ENCODE measurements at regions not wholly inside any gene's neighbourhood (a gene's known extent, or its start where the extent isn't known, plus 50 kb on each side); places are given as distances from the start of the nearest gene placed in this dataset.

DNA sequence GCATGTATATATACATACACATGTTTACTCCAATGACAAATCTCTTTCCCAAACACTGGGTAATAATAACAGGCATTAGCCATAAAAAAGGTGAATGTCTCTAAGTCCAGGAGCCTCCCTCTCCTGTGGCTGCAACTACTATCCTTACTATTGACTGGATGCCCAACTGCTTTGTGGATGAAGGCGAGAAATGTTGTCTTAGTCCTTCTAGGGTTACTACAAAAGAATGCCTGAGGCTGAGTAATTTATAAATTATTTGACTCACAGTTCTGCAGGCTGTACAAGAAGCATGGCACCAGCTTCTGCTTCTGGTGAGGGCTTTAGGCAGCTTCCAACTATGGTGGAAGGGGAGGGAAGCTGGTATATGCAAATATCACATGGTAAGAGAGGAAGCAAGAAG is 366.0 kb upstream of the DDHD1 start:
- Histone ChIP-seq H3K4me2 (ENCODE audit: low read length, poor library complexity, severe bottlenecking) (no peak overlapping the region), H3K27ac (ENCODE audit: low read length, poor library complexity, severe bottlenecking) (no peak overlapping the region), H4K8ac (ENCODE audit: low read length) (no peak overlapping the region), H3K79me1 (replicated peaks; ENCODE audit: low read length, poor library complexity, severe bottlenecking) (no peaks in the 10 kb centered on the region), H3K18ac (ENCODE audit: low read depth in 1 of 2, low read length in 2 of 2) (no peak overlapping the region), H2AFZ (ENCODE audit: low read depth, low read length) (no peak overlapping the region), H3K4me3 (ENCODE audit: insufficient read depth in 1 of 2, low read depth in 1 of 2, low read length in 2 of 2) (no peak overlapping the region), H2BK12ac (ENCODE audit: low read length in 2 of 2) (no peak overlapping the region), H2BK15ac (ENCODE audit: low read depth, poor library complexity, severe bottlenecking) (no peak overlapping the region), H4K91ac (ENCODE audit: low read length) (no peak overlapping the region), H2AK5ac (ENCODE audit: low read length, severe bottlenecking) (no peak overlapping the region), H3K23ac (ENCODE audit: low read length in 2 of 2) (no peak overlapping the region), H3K27me3 (ENCODE audit: control insufficient read depth in 1 of 2, insufficient read depth in 1 of 2, low read length in 2 of 2) (no peaks in the 10 kb centered on the region), H3K9ac (ENCODE audit: low read length) (no peak overlapping the region), H2BK120ac (ENCODE audit: low read depth, low read length) (no peak overlapping the region), H3K4me1 (ENCODE audit: control insufficient read depth, insufficient read depth, low read depth, low read length) (no peaks in the 10 kb centered on the region), H3K14ac (ENCODE audit: low read length in 2 of 2) (no peak overlapping the region), H3K9me3 (ENCODE audit: control insufficient read depth, low read length) (no peaks in the 10 kb centered on the region), H2BK5ac (ENCODE audit: low read depth, low read length, poor library complexity, severe bottlenecking) (no peak overlapping the region), H3K4ac (ENCODE audit: low read depth in 1 of 2, low read length in 2 of 2) (no peak overlapping the region), H3K36me3 (ENCODE audit: control insufficient read depth in 1 of 2, insufficient read depth in 2 of 2, low read depth in 1 of 2, low read length in 2 of 2) (no peaks in the 10 kb centered on the region)
- WGBS: 82% methylated on average over 1 of the region's 1 CpG
- DNase-seq: no peak

DNA sequence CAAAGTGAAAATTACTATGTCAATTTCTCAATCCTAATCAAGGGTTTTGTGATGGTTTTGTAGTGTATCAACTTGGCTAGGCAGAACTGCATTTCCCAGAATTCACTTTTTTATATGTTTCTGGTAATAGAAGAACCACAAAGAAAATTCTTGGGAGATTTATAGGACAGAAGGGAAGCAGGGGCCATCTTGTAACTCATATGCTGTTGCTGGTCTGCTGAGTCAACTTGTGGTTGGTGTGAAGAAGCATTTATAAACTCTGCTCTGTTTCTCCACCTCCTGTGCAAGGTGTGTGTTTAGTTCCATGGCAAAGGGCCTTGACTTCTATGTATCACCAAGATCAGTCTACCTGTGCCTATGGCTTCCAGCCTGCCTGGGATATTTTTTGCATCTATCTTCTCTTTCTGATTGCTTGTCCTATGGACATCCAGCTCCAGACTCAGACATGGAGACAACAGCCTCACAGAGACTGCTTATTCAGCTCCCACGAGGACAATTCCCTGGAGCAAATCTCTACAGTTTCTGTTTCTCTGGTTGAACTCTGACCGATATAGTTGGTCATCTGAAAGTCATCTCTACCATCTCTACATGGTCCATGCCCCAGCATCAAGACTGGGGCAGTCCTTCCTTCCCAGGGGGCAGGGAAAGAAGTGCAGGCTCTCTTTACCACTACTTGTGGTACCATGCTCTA is 364.3 kb upstream of the DDHD1 start:
- Histone ChIP-seq H3K79me1 (replicated peaks; ENCODE audit: low read length, poor library complexity, severe bottlenecking) (no peaks in the 10 kb centered on the region), H2BK12ac (ENCODE audit: low read length in 2 of 2) (peak overlapping the region in 1 of 2 experiments; percentile 47), H4K8ac (ENCODE audit: low read length) (no peak overlapping the region), H2AK5ac (ENCODE audit: low read length, severe bottlenecking) (no peak overlapping the region), H3K27ac (ENCODE audit: low read length, poor library complexity, severe bottlenecking) (no peak overlapping the region), H3K4me2 (ENCODE audit: low read length, poor library complexity, severe bottlenecking) (no peak overlapping the region), H3K4ac (ENCODE audit: low read depth in 1 of 2, low read length in 2 of 2) (no peak overlapping the region), H2BK15ac (ENCODE audit: low read depth, poor library complexity, severe bottlenecking) (no peak overlapping the region), H3K14ac (ENCODE audit: low read length in 2 of 2) (no peak overlapping the region), H3K18ac (ENCODE audit: low read depth in 1 of 2, low read length in 2 of 2) (no peak overlapping the region), H2BK5ac (ENCODE audit: low read depth, low read length, poor library complexity, severe bottlenecking) (no peak overlapping the region), H4K91ac (ENCODE audit: low read length) (no peak overlapping the region), H3K4me3 (ENCODE audit: insufficient read depth in 1 of 2, low read depth in 1 of 2, low read length in 2 of 2) (no peak overlapping the region), H3K9ac (ENCODE audit: low read length) (peak overlapping the region; percentile 51), H3K9me3 (ENCODE audit: control insufficient read depth, low read length) (no peaks in the 10 kb centered on the region), H3K23ac (ENCODE audit: low read length in 2 of 2) (no peak overlapping the region), H3K27me3 (ENCODE audit: control insufficient read depth in 1 of 2, insufficient read depth in 1 of 2, low read length in 2 of 2) (no peaks in the 10 kb centered on the region), H2BK120ac (ENCODE audit: low read depth, low read length) (no peak overlapping the region), H3K36me3 (ENCODE audit: control insufficient read depth in 1 of 2, insufficient read depth in 2 of 2, low read depth in 1 of 2, low read length in 2 of 2) (no peaks in the 10 kb centered on the region), H3K4me1 (ENCODE audit: control insufficient read depth, insufficient read depth, low read depth, low read length) (no peaks in the 10 kb centered on the region), H2AFZ (ENCODE audit: low read depth, low read length) (no peak overlapping the region)
- 90% methylated on average over 2 of the region's 2 CpGs for WGBS
- peak; percentile 43 for DNase-seq

DNA sequence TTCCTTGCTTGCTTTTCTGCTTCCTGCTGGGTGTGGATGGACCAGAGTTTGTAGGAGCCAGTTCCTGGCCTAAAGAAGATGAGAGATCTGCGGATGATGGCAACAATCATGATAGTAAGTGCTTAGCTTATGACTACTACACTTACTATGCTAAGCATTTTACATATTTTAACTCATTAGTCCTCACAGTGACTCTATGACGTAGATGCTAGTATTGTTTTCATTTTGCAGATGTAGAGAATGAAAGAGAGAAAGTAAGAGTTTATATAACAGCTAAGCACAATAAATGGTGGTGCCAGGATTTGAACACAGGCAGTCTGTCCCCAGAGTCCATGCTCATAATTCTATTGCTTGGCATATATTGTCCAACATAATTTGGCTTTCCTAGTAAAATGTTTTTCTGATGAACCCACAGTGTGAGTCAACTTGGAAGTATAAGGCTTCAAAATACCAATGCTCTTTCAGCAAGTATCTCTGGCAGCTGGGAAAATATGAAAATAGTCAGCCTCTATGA is 363.2 kb upstream of the DDHD1 start:
- WGBS: no CpG with 5 or more reads among the region's 2 CpGs

GRCh38 chr14:53515276-53515675 is 362.2 kb upstream of the DDHD1 start:
- Histone ChIP-seq H2BK5ac (ENCODE audit: low read depth, low read length, poor library complexity, severe bottlenecking) (no peak overlapping the region), H4K91ac (ENCODE audit: low read length) (no peak overlapping the region), H3K14ac (ENCODE audit: low read length in 2 of 2) (no peak overlapping the region), H3K27me3 (ENCODE audit: control insufficient read depth in 1 of 2, insufficient read depth in 1 of 2, low read length in 2 of 2) (no peaks in the 10 kb centered on the region), H3K9me3 (ENCODE audit: control insufficient read depth, low read length) (no peaks in the 10 kb centered on the region), H3K23ac (ENCODE audit: low read length in 2 of 2) (no peak overlapping the region), H3K4me1 (ENCODE audit: control insufficient read depth, insufficient read depth, low read depth, low read length) (no peaks in the 10 kb centered on the region), H3K4ac (ENCODE audit: low read depth in 1 of 2, low read length in 2 of 2) (no peak overlapping the region), H2BK12ac (ENCODE audit: low read length in 2 of 2) (no peak overlapping the region), H4K8ac (ENCODE audit: low read length) (no peak overlapping the region), H2BK15ac (ENCODE audit: low read depth, poor library complexity, severe bottlenecking) (no peak overlapping the region), H3K9ac (ENCODE audit: low read length) (peak overlapping the region; percentile 51), H2AK5ac (ENCODE audit: low read length, severe bottlenecking) (no peak overlapping the region), H3K4me3 (ENCODE audit: insufficient read depth in 1 of 2, low read depth in 1 of 2, low read length in 2 of 2) (no peak overlapping the region), H3K79me1 (replicated peaks; ENCODE audit: low read length, poor library complexity, severe bottlenecking) (no peaks in the 10 kb centered on the region), H3K4me2 (ENCODE audit: low read length, poor library complexity, severe bottlenecking) (no peak overlapping the region), H3K36me3 (ENCODE audit: control insufficient read depth in 1 of 2, insufficient read depth in 2 of 2, low read depth in 1 of 2, low read length in 2 of 2) (no peaks in the 10 kb centered on the region), H2BK120ac (ENCODE audit: low read depth, low read length) (peak overlapping the region; percentile 39), H3K18ac (ENCODE audit: low read depth in 1 of 2, low read length in 2 of 2) (no peak overlapping the region), H2AFZ (ENCODE audit: low read depth, low read length) (no peak overlapping the region), H3K27ac (ENCODE audit: low read length, poor library complexity, severe bottlenecking) (no peak overlapping the region)
- 92% methylated on average over 5 of the region's 5 CpGs for WGBS
- DNase-seq: peak; percentile 35

More for the DNA sequence above, 363.2 kb upstream of the DDHD1 start:
- H3K23ac ChIP-seq (ENCODE audit: low read length in 2 of 2): no peak overlapping the region
- H3K18ac ChIP-seq (ENCODE audit: low read depth in 1 of 2, low read length in 2 of 2): no peak overlapping the region
- peak overlapping the region in 1 of 2 experiments; percentile 7 for H3K4ac ChIP-seq (ENCODE audit: low read depth in 1 of 2, low read length in 2 of 2)
- no peak overlapping the region for H2BK5ac ChIP-seq (ENCODE audit: low read depth, low read length, poor library complexity, severe bottlenecking)
- H3K9me3 ChIP-seq (ENCODE audit: control insufficient read depth, low read length): no peaks in the 10 kb centered on the region
- no peak overlapping the region for H3K27ac ChIP-seq (ENCODE audit: low read length, poor library complexity, severe bottlenecking)
- no peak overlapping the region for H3K14ac ChIP-seq (ENCODE audit: low read length in 2 of 2)
- H3K36me3 ChIP-seq (ENCODE audit: control insufficient read depth in 1 of 2, insufficient read depth in 2 of 2, low read depth in 1 of 2, low read length in 2 of 2): no peaks in the 10 kb centered on the region
- H2BK15ac ChIP-seq (ENCODE audit: low read depth, poor library complexity, severe bottlenecking): no peak overlapping the region
- no peak overlapping the region for H2AFZ ChIP-seq (ENCODE audit: low read depth, low read length)
- H3K4me3 ChIP-seq (ENCODE audit: insufficient read depth in 1 of 2, low read depth in 1 of 2, low read length in 2 of 2): no peak overlapping the region
- H2BK120ac ChIP-seq (ENCODE audit: low read depth, low read length): no peak overlapping the region
- H2AK5ac ChIP-seq (ENCODE audit: low read length, severe bottlenecking): no peak overlapping the region
- peak; percentile 41 for DNase-seq
- no peak overlapping the region for H4K91ac ChIP-seq (ENCODE audit: low read length)
- H3K4me1 ChIP-seq (ENCODE audit: control insufficient read depth, insufficient read depth, low read depth, low read length): no peaks in the 10 kb centered on the region
- no peak overlapping the region for H3K4me2 ChIP-seq (ENCODE audit: low read length, poor library complexity, severe bottlenecking)
- peak overlapping the region; percentile 51 for H3K9ac ChIP-seq (ENCODE audit: low read length)
- H2BK12ac ChIP-seq (ENCODE audit: low read length in 2 of 2): no peak overlapping the region
- H3K79me1 ChIP-seq (replicated peaks; ENCODE audit: low read length, poor library complexity, severe bottlenecking): no peaks in the 10 kb centered on the region
- H4K8ac ChIP-seq (ENCODE audit: low read length): no peak overlapping the region
- no peaks in the 10 kb centered on the region for H3K27me3 ChIP-seq (ENCODE audit: control insufficient read depth in 1 of 2, insufficient read depth in 1 of 2, low read length in 2 of 2)
